ENCODE measurements at regions not wholly inside any gene's neighbourhood (a gene's known extent, or its start where the extent isn't known, plus 50 kb on each side); places are given as distances from the start of the nearest gene placed in this dataset.

- DNase-seq (ENCODE audit: low read depth, low spot score): no peak
Measured at GRCh38 chr18:45378308-45378707, 237.0 kb upstream of the SLC14A2 start.

- DNase-seq (ENCODE audit: low read depth, low spot score): no peak
Measured at GRCh38 chr18:45378933-45379332, 236.3 kb upstream of the SLC14A2 start.

- no peak for DNase-seq (ENCODE audit: low read depth, low spot score)
Measured at GRCh38 chr18:45379903-45380302, 235.4 kb upstream of the SLC14A2 start.

GRCh38 chr18:45381282-45381681 is 234.0 kb upstream of the SLC14A2 start:
- no peak for DNase-seq (ENCODE audit: low read depth, low spot score)

GRCh38 chr18:45383228-45383627 is 232.0 kb upstream of the SLC14A2 start:
- DNase-seq (ENCODE audit: low read depth, low spot score): no peak

GRCh38 chr18:45384137-45384961 is 230.9 kb upstream of the SLC14A2 start:
- no peak for DNase-seq (ENCODE audit: low read depth, low spot score)

GRCh38 chr18:45384962-45385315 is 230.3 kb upstream of the SLC14A2 start:
- no peak for DNase-seq (ENCODE audit: low read depth, low spot score)

GRCh38 chr18:45386041-45386655 is 229.1 kb upstream of the SLC14A2 start:
- no peak for DNase-seq (ENCODE audit: low read depth, low spot score)

GRCh38 chr18:45387229-45387628 is 228.0 kb upstream of the SLC14A2 start:
- no peak for DNase-seq (ENCODE audit: low read depth, low spot score)

GRCh38 chr18:45398448-45398847 is 216.8 kb upstream of the SLC14A2 start:
- DNase-seq (ENCODE audit: low read depth, low spot score): no peak

GRCh38 chr18:45399146-45399545 is 216.1 kb upstream of the SLC14A2 start:
- DNase-seq (ENCODE audit: low read depth, low spot score): no peak

GRCh38 chr18:45399643-45400042 is 215.6 kb upstream of the SLC14A2 start:
- DNase-seq (ENCODE audit: low read depth, low spot score): no peak

GRCh38 chr18:45402485-45403056 is 212.7 kb upstream of the SLC14A2 start:
- no peak for DNase-seq (ENCODE audit: low read depth, low spot score)

GRCh38 chr18:45403341-45404049 is 211.8 kb upstream of the SLC14A2 start:
- DNase-seq (ENCODE audit: low read depth, low spot score): no peak

- no peak for DNase-seq (ENCODE audit: low read depth, low spot score)
Measured at GRCh38 chr18:45408218-45408617, 207.1 kb upstream of the SLC14A2 start.

GRCh38 chr18:45409971-45410370 is 205.3 kb upstream of the SLC14A2 start:
- DNase-seq (ENCODE audit: low read depth, low spot score): no peak

GRCh38 chr18:45412577-45412976 is 202.7 kb upstream of the SLC14A2 start:
- DNase-seq (ENCODE audit: low read depth, low spot score): no peak

GRCh38 chr18:45413180-45413836 is 202.0 kb upstream of the SLC14A2 start:
- DNase-seq (ENCODE audit: low read depth, low spot score): no peak

- no peak for DNase-seq (ENCODE audit: low read depth, low spot score)
Measured at GRCh38 chr18:45415614-45416013, 199.7 kb upstream of the SLC14A2 start.

- DNase-seq (ENCODE audit: low read depth, low spot score): no peak
Measured at GRCh38 chr18:45416168-45416567, 199.1 kb upstream of the SLC14A2 start.

GRCh38 chr18:45417392-45417791 is 197.9 kb upstream of the SLC14A2 start:
- no peak for DNase-seq (ENCODE audit: low read depth, low spot score)

- no peak for DNase-seq (ENCODE audit: low read depth, low spot score)
Measured at GRCh38 chr18:45423659-45424058, 191.6 kb upstream of the SLC14A2 start.

Data from activated naive CD8-positive, alpha-beta T cell treated with anti-CD3 and anti-CD28 coated beads, Interleukin-2, amount 50 U/mL, for 16 hours (primary cell).